NCI-H748 treated with DMSO at 0.1 percent for 48 hours (cell line): ENCODE measurements at regions not wholly inside any gene's neighbourhood (a gene's known extent, or its start where the extent isn't known, plus 50 kb on each side); places are given as distances from the start of the nearest gene placed in this dataset.

ENCODE experiments used
- DNase-seq: peaks from one replicate; lab custom pipeline; 2025; lab: John Stamatoyannopoulos, UW

- no peak for DNase-seq
These were observed 137.9 kb upstream of the MAP9 start for GRCh38 chr4:155514628-155515027.

- no peak for DNase-seq
These were observed 136.1 kb upstream of the MAP9 start for GRCh38 chr4:155512817-155513216.

- DNase-seq: no peak
These were observed 135.3 kb upstream of the MAP9 start for GRCh38 chr4:155512046-155512445.

GRCh38 chr4:155510771-155511170 lies 134.0 kb upstream of the MAP9 start:
- no peak for DNase-seq

- no peak for DNase-seq
These were observed 132.8 kb upstream of the MAP9 start for GRCh38 chr4:155509555-155509954.

GRCh38 chr4:155506745-155507144 lies 130.0 kb upstream of the MAP9 start:
- no peak for DNase-seq

GRCh38 chr4:155505321-155505720 lies 128.6 kb upstream of the MAP9 start:
- DNase-seq: no peak

- no peak for DNase-seq
These were observed 120.5 kb upstream of the MAP9 start for GRCh38 chr4:155497306-155497705.

- no peak for DNase-seq
These were observed 119.5 kb upstream of the MAP9 start for GRCh38 chr4:155496294-155496626.

GRCh38 chr4:155495572-155496293 lies 119.0 kb upstream of the MAP9 start:
- no peak for DNase-seq

GRCh38 chr4:155494037-155494718 lies 117.4 kb upstream of the MAP9 start:
- DNase-seq: no peak

- DNase-seq: no peak
These were observed 114.8 kb upstream of the MAP9 start for GRCh38 chr4:155491336-155492120.

GRCh38 chr4:155489271-155489670 lies 112.5 kb upstream of the MAP9 start:
- no peak for DNase-seq

GRCh38 chr4:155488691-155489090 lies 111.9 kb upstream of the MAP9 start:
- no peak for DNase-seq

- no peak for DNase-seq
These were observed 110.4 kb upstream of the MAP9 start for GRCh38 chr4:155487210-155487609.

GRCh38 chr4:155481150-155481549 lies 104.4 kb upstream of the MAP9 start:
- DNase-seq: no peak

GRCh38 chr4:155479835-155480234 lies 103.1 kb upstream of the MAP9 start:
- no peak for DNase-seq

- no peak for DNase-seq
These were observed 101.6 kb upstream of the MAP9 start for GRCh38 chr4:155478336-155478835.

GRCh38 chr4:155474758-155475157 lies 98.0 kb upstream of the MAP9 start:
- DNase-seq: no peak

- DNase-seq: no peak
These were observed 96.8 kb upstream of the MAP9 start for GRCh38 chr4:155473420-155474095.

- no peak for DNase-seq
These were observed 91.5 kb upstream of the MAP9 start for GRCh38 chr4:155468282-155468681.

- DNase-seq: no peak
These were observed 73.9 kb upstream of the MAP9 start for GRCh38 chr4:155450676-155451075.
